CD4-positive, alpha-beta T cell treated with Interleukin-17A for 1 hour (primary cell): ENCODE measurements at regions not wholly inside any gene's neighbourhood (a gene's known extent, or its start where the extent isn't known, plus 50 kb on each side); places are given as distances from the start of the nearest gene placed in this dataset.

Experiments
- DNase-seq: peaks from one replicate; pipeline ENCODE4 v3.0.0-alpha.2; 2020

DNA sequence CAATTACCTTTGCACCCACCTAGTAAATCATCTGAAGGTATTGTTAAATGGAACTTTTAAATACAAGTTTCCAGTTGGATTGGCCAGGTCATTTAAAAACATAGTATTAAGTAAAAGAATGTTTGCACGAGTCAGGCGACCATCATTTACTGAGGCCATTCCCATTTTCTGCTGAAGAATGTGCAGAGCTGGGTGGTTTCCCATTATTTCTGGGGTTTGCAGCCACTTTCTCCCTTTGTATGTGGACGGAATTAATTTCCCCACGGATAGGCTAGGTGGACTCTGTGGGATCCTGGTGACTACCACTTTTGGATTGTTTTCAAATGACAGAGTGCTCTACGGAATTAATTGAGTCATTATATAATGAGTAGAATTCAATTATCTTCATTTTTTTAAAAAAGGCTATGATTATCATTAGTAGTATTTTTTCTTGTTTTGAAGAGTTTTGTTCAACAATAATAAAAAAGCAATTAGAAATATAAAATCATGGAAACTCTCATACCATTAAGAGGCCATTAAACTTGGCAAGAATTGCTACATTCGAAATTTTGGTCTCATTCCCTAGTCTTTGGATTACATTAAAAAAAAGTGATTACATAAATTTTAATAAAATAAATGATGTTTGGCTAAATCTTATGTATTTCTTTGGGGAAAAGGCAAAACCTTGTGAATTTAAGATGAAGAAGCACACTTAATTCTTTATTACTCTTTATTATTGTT lies 120.4 kb upstream of the FZD8 start:
- no peak for DNase-seq

DNA sequence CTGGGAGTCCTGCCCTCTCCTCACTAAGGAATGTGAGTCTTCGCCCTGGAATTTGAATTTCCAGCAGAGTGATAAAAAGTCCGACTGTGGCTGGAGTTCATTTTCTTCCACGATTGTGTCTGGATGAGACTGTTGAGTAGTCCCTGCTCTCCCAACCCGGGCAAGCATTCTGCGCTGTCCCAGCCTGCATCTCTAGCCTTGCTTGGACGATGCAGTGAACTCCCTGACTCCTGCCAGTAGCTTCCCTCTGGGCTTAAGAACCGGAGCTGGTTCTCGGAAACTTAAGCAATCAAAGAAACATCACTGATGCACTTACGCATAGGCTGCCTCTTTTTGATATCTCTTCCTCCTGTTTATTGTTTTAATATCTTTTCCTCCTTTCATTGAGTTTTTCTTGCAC lies 116.0 kb upstream of the FZD8 start:
- DNase-seq, result no peak

GRCh38 chr10:35754519-35754918 lies 112.4 kb upstream of the FZD8 start:
- DNase-seq, result no peak

DNA sequence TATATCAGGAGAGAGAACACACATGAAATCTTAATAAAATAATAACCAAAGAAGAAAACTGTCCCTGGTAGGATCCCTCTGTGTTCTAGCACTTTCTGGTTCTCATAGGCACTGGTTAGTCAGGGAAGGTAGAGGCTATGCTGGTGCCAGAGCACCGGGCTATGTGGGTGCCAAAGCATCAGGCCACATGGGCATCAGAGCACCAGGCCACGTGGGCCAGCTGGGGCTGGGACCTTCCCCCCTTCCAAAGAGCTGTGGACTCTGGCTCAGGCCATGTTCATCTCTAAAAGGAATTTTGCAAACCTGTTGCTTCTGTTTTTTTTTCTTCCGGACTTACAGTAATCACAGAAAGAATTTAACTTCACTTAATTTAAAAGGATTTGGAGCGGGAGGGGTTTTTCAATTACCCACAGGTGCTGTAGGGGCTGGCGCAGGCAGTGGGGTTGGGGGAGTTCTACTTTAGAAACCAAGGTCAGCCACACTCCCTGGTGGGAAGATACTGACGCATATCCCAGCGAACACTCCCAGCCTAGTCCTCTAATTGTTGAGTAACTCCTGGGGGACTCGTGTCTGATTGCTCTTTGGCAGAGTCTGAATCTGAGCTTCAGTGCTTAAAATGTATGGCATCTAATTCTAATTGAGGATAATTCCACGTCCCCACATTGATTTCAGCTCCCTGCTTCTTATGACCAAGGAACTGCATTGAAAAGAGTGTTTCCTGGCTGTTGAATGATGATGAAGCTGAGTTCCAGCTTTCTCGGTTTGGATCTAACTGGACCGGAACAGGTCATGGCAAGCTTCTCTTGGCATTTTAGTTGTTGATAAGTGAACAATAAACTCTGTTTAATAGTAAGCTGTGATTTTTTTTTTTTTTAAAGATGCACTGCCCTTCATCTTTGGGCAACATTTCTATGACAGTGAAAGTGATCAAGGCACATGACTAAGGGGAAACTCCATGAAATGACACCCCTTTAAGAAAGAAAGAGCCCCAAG lies 110.7 kb upstream of the FZD8 start:
- DNase-seq, result no peak

DNA sequence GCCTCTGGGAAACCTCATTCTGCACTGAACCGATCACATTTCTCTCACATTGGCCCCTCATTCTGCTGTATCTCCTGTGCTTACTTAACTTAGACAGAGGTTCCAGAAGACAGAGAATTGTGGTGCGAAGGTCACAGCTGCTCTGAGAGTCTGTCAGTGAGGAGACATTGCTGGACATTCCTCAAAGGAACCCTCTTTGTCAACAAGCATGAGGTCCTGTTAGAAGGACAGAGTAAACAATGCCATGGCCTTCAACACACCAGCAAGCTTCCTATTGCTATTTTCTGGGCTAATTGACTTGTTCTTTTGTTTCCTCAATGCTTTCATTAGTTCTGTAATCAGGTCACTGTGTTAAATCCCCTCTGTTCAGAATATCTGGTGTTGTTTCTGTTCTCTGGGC lies 109.3 kb upstream of the FZD8 start:
- DNase-seq, result no peak

- DNase-seq, result no peak
Observed at GRCh38 chr10:35749230-35749629, 107.1 kb upstream of the FZD8 start.

DNA sequence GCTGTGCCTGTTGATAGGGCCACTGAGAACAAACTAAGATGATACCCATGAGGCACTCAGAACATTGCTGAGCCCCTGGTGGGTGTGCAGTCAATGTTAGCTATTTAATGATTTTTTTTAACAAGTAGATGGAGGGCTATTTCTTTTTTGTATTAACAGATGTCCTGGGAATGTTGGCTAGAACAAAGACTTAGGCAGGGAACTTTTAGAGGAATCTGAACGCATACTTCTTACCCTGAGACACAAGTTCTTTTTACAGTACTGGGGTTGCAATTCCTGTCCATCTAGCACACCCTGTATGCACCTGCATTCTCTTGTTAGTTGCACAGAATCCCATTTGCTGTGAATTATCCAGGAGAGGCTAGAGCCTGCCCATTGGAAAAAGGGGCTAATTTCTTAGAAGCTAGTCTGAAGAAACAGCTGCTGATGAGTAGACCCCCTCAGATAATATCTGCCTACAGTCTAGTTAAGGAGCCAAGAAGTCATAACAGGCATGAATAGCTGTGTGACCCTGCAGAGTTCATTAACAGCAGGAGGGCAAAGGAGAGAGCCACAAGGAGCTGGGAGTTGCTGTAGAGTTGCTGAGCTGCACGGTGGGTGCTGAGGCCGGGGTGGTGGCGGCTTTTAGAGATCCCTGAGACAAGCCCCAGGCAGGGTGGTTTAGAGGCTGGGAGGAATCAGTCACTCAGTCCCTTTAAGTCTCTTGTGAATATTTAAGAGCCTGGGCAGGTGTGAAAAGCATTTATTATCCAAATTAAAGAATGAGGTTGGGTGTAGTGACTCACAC lies 103.7 kb upstream of the FZD8 start:
- no peak for DNase-seq

- no peak for DNase-seq
Observed at GRCh38 chr10:35743851-35744250, 101.8 kb upstream of the FZD8 start.

DNA sequence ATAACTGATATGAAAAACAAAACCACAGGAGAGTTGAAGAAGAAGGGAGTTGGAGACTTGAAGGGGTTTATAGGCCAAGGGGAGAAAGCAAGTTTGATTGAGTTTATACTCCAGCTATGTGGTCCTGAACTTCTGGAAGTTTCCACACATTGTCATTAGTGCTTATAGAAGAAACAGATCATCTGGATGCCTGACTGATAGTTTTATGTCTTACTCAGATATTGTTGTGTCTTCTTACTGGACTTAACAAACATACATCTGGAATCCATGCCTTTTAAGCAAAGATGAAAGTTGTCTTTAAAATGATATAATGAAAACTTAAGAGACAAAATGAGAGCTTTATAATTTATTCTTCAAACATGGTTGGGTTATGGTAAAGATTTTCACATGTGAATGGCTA lies 101.3 kb upstream of the FZD8 start:
- no peak for DNase-seq

DNA sequence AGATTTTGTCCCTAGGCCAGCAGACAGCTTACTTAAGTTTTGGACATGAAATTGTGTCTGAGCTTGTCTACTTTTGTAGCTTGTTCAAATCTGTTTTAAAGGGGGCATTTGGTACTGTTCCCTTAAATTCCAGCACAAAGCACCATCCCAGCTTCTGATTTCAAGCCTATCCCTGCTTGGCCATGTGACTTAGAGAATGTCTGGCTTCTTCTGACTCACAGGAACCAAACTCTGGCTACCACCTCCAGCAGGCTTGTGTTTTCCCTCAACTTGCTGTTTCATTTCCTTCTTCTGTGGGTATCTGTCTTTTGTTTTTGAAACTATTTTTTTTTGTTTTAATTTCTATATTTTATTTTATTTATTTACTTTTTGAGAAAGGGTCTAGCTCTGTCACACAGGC lies 97.9 kb upstream of the FZD8 start:
- DNase-seq, result no peak

- no peak for DNase-seq
Observed at GRCh38 chr10:35735412-35735811, 93.3 kb upstream of the FZD8 start.

- no peak for DNase-seq
Observed at GRCh38 chr10:35731828-35732227, 89.7 kb upstream of the FZD8 start.

- no peak for DNase-seq
Observed at GRCh38 chr10:35728341-35728740, 86.2 kb upstream of the FZD8 start.

- DNase-seq, result no peak
Observed at GRCh38 chr10:35726846-35727245, 84.8 kb upstream of the FZD8 start.

- no peak for DNase-seq
Observed at GRCh38 chr10:35723992-35724391, 81.9 kb upstream of the FZD8 start.

- DNase-seq, result no peak
Observed at GRCh38 chr10:35723059-35723458, 81.0 kb upstream of the FZD8 start.

DNA sequence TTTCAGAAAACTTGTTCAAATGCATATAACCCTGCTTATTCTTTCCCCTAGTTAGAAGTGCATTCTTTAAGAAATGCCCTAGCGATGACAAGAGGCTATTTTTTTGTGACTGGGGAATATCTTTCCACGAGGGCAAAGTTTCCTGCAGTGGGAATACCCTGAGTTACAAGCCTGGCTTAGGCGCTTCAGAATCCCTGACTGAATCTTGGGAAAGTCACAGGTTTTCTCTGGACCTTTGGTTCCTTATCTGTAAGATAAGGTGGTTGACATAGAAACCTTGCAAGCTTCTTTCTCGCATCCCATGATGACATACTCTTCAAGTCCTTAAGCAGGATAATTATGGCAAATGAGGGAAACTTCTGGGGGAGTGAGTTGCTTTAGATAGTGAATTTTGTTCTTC lies 80.5 kb upstream of the FZD8 start:
- no peak for DNase-seq

DNA sequence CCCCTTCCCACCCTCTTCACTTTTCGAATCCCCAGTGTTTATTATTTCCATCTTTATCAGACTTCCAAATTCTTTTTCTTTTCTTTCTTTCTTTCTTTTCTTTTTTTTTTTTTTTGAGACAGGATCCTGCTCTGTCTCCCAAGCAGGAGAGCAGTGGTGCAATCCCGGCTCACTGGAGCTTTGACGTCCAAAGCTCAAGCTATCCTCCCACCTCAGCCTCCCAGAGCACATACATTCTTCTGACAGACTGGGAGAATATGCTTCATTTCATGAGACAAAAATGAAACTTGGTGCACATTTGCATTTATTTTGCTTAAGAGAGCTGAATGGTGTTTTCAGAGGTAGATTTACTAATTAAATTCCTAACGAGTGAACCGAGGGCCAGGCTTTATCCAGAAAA lies 80.1 kb upstream of the FZD8 start:
- no peak for DNase-seq

DNA sequence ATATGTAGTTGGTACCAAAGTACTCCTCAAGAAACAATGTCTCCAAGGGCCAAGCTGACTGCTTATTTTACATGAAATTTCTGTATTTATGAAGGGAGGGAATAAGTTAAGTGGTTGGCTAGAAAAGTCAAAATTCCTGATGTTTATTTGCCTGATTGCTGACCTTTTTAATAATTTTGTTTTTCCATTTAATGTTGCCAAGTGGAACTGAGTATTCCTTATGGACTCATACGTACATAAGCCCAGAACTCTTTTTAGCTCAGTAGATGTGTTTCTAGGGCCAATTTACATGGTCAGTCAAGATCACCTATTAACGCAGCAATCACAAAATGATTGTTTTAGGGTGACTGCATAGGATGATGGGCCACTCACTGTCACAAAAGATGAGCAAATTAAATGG lies 78.3 kb upstream of the FZD8 start:
- DNase-seq, result no peak

DNA sequence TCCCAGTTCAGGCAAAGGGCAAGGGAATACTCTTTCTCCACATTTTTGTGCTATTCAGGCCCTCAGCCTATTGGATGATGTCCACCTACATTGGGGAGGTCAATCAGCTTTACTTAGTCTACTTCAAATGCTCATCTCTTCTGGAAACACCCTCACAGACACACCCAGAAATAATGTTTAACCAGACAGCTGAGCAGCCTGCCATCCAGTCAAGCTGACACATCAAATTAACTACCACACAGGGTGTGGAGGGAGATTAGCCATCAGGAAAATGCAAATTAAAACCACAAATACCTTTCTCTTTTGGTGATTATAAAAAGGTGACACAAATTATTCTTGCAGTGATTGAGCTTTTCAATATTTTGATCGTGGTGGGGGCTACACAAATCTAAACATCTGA lies 74.7 kb upstream of the FZD8 start:
- DNase-seq, result no peak

- DNase-seq, result no peak
Observed at GRCh38 chr10:35712486-35712885, 70.4 kb upstream of the FZD8 start.

GRCh38 chr10:35711615-35712411 lies 69.7 kb upstream of the FZD8 start:
- DNase-seq, result no peak
